ENCODE measurements at regions not wholly inside any gene's neighbourhood (a gene's known extent, or its start where the extent isn't known, plus 50 kb on each side); places are given as distances from the start of the nearest gene placed in this dataset.

GRCh38 chr1:81654657-81655056 is 146.1 kb upstream of the ADGRL2 start:
- no peak for DNase-seq
- in situ Hi-C loops (cut with HindIII; ENCODE audit: low pct_ligation_motif_present, low pct_unique_long_range_greater_than_20kb, low sequenced_read_pairs) = no loop called here

DNA sequence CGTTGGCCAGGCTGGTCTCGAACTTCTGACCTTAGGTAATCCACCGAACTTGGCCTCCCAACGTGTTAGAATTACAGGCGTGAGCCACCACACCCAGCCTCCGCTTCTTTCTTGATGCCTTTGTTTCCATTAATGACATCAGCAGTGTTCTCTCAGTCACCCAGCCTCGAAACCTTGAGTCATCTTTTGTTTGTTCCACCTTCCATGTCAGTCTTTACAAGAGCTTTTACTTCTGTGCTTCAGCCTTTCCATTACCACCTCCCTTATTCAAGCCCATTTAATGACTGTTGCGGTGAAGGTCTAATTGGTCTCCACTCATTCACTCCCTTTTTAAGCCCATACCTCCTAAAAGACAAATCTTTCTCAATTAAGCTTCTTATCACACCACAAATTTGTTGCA is 146.6 kb upstream of the ADGRL2 start:
- in situ Hi-C loops (cut with HindIII; ENCODE audit: low pct_ligation_motif_present, low pct_unique_long_range_greater_than_20kb, low sequenced_read_pairs) = no loop called here
- no peak for DNase-seq

DNA sequence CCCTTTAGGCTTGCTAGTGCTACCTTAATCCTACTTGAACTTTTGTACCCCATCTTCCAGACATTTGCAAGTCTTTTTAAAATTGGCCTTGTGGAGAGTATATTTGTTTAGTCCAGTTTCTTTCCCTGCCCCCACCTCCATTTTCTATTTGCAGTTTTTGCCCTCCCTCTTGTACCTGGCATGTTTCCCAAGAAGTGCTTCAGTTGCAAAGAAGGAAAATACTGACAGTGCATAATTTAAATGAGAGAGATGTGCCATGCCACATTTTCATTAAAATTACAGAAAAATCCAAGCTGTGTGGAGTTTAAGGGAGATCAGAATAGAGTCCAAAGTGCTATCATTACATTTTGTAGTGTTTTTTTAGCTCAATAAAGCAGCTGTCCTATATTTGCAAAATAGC is 150.0 kb upstream of the ADGRL2 start:
- in situ Hi-C loops (cut with HindIII; ENCODE audit: low pct_ligation_motif_present, low pct_unique_long_range_greater_than_20kb, low sequenced_read_pairs) = no loop called here
- no peak for DNase-seq

DNA sequence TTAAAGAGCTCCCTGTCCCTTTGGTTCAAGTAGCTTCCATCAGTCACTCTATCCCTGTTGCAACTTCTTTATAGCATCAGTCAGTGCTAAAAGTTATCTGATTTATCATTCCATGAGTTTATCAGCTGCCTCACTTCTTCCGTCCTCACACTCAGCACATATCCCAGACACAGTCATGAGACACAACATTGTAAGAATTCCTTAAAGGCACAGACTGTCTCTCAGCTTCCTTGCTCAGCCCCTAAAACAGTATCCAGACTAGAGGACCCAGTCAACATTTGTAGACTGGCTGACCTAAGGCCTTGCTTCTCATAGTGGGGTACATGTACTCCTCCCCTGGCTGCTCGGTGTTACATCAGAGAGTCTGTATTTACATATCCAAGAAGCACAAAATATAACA is 164.9 kb upstream of the ADGRL2 start:
- no peak for DNase-seq
- in situ Hi-C loops (cut with HindIII; ENCODE audit: low pct_ligation_motif_present, low pct_unique_long_range_greater_than_20kb, low sequenced_read_pairs) = no loop called here

DNA sequence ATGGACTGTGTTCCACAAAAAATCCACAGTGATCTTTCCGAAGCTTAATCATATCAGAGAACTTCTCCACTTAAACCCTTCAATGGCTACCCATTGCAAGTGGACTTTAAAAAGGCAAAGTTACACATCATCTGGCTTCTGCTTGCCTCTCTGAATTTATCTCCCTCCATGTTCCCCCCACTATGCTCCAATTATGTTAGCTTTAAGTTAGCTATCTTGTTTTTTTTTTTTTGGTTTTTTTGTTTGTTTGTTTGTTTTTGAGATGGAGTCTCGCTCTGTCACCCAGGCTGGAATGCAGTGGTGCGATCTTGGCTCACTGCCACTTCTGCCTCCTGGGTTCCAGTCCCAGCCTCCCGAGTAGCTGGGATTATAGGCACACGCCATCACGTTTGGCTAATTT is 166.4 kb upstream of the ADGRL2 start:
- in situ Hi-C loops (cut with HindIII; ENCODE audit: low pct_ligation_motif_present, low pct_unique_long_range_greater_than_20kb, low sequenced_read_pairs) = no loop called here
- no peak for DNase-seq

GRCh38 chr1:81619156-81619555 is 181.6 kb upstream of the ADGRL2 start:
- in situ Hi-C loops (cut with HindIII; ENCODE audit: low pct_ligation_motif_present, low pct_unique_long_range_greater_than_20kb, low sequenced_read_pairs) = no loop called here
- no peak for DNase-seq

DNA sequence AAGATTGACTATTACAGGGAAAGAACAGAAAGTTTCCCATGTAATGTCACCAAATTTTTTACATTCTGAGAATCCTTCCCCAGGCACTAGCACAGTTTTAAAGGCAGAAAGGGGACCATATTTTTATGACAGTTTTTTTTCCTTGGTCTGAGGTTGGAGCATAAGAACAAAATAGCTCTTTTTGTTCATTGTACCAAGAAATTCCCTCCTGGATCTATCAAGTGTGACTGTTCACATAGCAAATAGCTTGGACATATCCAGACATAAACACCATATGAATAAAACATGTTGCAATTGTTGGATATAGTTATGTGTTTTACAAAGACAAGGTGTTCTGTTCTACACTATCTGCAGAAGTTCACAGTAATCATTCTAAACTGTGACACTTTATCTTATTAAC is 182.4 kb upstream of the ADGRL2 start:
- in situ Hi-C loops (cut with HindIII; ENCODE audit: low pct_ligation_motif_present, low pct_unique_long_range_greater_than_20kb, low sequenced_read_pairs) = no loop called here
- DNase-seq = no peak

DNA sequence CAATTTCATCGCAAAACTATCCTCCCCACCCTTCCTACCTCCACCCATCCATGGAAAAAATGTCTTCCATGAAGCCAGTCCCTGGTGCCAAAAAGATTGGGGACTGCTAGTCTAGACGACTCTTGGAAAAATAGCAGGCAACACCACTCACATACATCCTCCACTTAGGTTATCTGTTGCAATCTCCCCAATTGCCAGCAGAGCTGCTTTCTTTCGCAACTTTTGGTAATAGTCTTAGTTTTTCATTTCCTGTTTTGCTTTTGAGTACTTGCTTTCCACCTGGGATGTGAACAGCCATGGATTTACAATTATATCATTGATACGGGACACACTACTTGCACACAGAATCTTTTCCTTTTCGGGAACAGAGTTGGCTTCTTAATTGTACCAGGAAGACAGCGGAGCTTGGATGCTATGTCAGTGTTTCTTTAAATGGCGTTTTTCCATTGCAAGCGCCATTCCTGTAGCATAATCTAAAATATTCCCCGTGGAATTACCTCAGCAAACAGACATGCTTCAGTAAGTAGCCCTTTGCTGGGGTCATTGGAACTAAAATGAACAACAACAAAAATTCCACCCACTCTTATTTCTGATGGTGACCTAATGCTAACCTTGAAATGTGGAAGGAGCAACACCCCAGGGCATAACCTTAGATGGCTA is 183.3 kb upstream of the ADGRL2 start:
- no peak for DNase-seq
- in situ Hi-C loops (cut with HindIII; ENCODE audit: low pct_ligation_motif_present, low pct_unique_long_range_greater_than_20kb, low sequenced_read_pairs) = no loop called here

GRCh38 chr1:81613803-81614202 is 186.9 kb upstream of the ADGRL2 start:
- in situ Hi-C loops (cut with HindIII; ENCODE audit: low pct_ligation_motif_present, low pct_unique_long_range_greater_than_20kb, low sequenced_read_pairs) = no loop called here
- no peak for DNase-seq

GRCh38 chr1:81607924-81608323 is 192.8 kb upstream of the ADGRL2 start:
- DNase-seq = no peak
- in situ Hi-C loops (cut with HindIII; ENCODE audit: low pct_ligation_motif_present, low pct_unique_long_range_greater_than_20kb, low sequenced_read_pairs) = no loop called here

- in situ Hi-C loops (cut with HindIII; ENCODE audit: low pct_ligation_motif_present, low pct_unique_long_range_greater_than_20kb, low sequenced_read_pairs) = no loop called here
- DNase-seq = no peak
These were observed 193.6 kb upstream of the ADGRL2 start for GRCh38 chr1:81607086-81607485.

GRCh38 chr1:81606656-81607055 is 194.1 kb upstream of the ADGRL2 start:
- no peak for DNase-seq
- in situ Hi-C loops (cut with HindIII; ENCODE audit: low pct_ligation_motif_present, low pct_unique_long_range_greater_than_20kb, low sequenced_read_pairs) = no loop called here

DNA sequence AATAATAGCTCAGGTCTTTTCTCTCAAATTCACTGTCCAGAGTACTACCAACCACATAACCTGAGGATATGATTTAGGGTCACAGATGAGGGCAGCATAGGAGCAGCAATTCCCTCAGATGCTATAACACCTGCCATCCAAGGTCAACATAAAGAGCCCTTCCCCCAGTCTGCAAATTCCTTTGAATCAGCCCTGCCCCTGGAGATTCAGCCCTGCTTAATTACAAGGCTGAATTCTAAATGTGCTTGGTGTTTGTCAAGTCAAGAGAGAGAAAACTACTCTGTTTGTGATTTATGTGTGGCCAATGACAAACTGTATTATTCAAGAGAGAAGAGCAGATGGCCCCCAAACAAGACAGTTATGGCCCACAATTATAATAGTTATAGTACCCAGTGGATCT is 195.7 kb upstream of the ADGRL2 start:
- no peak for DNase-seq
- in situ Hi-C loops (cut with HindIII; ENCODE audit: low pct_ligation_motif_present, low pct_unique_long_range_greater_than_20kb, low sequenced_read_pairs) = no loop called here

- no peak for DNase-seq
- in situ Hi-C loops (cut with HindIII; ENCODE audit: low pct_ligation_motif_present, low pct_unique_long_range_greater_than_20kb, low sequenced_read_pairs) = no loop called here
These were observed 199.7 kb upstream of the ADGRL2 start for GRCh38 chr1:81600878-81601622.

DNA sequence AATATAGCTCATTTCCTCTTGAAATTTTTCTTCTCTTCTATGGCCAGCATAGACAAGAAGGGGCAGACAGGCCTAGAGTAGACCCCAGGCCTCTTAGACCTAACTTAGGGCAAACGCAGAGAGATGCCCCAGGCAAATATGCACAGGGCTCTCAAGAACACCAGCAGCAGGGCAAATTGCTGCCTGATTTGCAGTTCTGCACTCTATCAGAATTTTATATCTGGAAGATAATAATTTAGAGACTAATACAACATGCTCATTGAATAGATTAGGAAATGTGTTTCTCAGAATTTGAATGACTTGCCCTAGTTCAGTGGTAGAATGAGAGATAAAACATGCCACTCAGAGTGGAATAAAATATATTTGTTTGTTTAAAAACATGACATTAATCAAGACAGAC is 200.4 kb upstream of the ADGRL2 start:
- DNase-seq = no peak
- in situ Hi-C loops (cut with HindIII; ENCODE audit: low pct_ligation_motif_present, low pct_unique_long_range_greater_than_20kb, low sequenced_read_pairs) = no loop called here

- no peak for DNase-seq
- in situ Hi-C loops (cut with HindIII; ENCODE audit: low pct_ligation_motif_present, low pct_unique_long_range_greater_than_20kb, low sequenced_read_pairs) = no loop called here
These were observed 202.1 kb upstream of the ADGRL2 start for GRCh38 chr1:81598623-81599022.

DNA sequence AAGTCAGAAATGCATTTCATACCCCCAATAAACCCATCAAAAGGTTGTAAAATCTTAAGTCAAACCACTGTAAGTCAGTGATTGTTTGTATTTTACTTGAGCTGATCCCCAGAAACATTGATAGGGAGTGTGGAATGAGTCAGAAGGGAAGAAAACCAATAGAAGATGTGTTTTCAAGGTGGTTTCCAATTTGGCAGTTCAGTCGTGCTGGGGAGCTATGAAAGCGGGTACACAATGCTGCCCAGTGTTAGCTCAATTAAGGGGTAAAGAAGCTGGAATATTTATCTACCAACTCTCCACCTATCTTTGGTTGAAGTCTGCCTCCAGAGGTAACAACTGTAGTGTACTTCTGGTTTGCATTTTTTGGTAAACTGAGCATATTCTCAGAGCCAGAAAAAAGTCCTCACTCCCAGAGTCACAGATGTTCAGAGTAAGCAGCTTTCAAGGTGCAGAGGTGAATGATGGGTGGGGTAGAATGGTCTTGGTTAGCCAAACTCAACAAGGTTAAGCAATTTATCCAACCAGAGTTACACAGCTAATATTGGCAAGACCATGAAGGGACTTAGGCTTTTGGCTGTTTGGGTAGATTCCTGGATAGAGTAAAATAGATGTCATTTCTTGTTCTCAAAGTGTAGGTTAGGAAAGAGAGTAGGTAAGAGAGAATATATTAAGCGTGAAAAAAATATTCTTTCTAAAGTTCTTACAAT is 202.9 kb upstream of the ADGRL2 start:
- no peak for DNase-seq
- in situ Hi-C loops (cut with HindIII; ENCODE audit: low pct_ligation_motif_present, low pct_unique_long_range_greater_than_20kb, low sequenced_read_pairs) = no loop called here

GRCh38 chr1:81596341-81596740 is 204.4 kb upstream of the ADGRL2 start:
- in situ Hi-C loops (cut with HindIII; ENCODE audit: low pct_ligation_motif_present, low pct_unique_long_range_greater_than_20kb, low sequenced_read_pairs) = no loop called here
- DNase-seq = no peak

GRCh38 chr1:81594206-81594605 is 206.5 kb upstream of the ADGRL2 start:
- DNase-seq = peak; percentile 6
- in situ Hi-C loops (cut with HindIII; ENCODE audit: low pct_ligation_motif_present, low pct_unique_long_range_greater_than_20kb, low sequenced_read_pairs) = no loop called here

GRCh38 chr1:81592233-81592632 is 208.5 kb upstream of the ADGRL2 start:
- DNase-seq = no peak
- in situ Hi-C loops (cut with HindIII; ENCODE audit: low pct_ligation_motif_present, low pct_unique_long_range_greater_than_20kb, low sequenced_read_pairs) = no loop called here
